ENCODE measurements at regions not wholly inside any gene's neighbourhood (a gene's known extent, or its start where the extent isn't known, plus 50 kb on each side); places are given as distances from the start of the nearest gene placed in this dataset.
"Not testable (repeated sequence)": the region's sequence is repeated elsewhere in the genome, so short reads cannot be mapped to it uniquely, and the experiment has no call there.

DNA sequence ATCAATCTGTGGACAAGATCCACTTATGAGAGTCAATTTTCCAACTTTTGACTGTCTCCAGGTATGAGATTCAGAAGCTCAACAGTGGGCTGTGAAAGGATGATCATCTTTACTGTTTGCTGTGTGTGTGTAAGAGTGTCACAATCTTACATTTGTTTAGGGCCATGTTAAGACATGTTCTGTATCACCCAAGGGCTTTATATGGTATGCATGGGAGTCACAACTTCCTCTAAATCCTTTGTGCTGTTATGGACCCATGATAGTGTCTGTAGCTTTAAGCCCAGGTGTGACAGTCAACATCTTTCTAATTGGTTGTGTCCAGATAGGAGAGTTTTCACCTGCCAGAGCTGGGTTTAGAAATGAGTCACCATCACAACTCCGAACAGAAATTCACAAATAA is 70.2 kb downstream of the ZNF726 start:
- WGBS, 2 experiments (ENCODE audit: insufficient coverage in 2 of 2), result no CpG with 5 or more reads among the region's 1 CpG
- H3K36me3 ChIP-seq (ENCODE audit: control insufficient read depth, insufficient read depth, low read length); H3K27ac ChIP-seq (ENCODE audit: low read depth, low read length, severe bottlenecking); H3K4me3 ChIP-seq (ENCODE audit: extremely low read depth, insufficient read depth, low read length, poor library complexity, severe bottlenecking); H3K4me1 ChIP-seq (ENCODE audit: control insufficient read depth, insufficient read depth, low read length, poor library complexity, severe bottlenecking): not testable (repeated sequence)
- peaks cover 10% of the 10 kb centered on the region for H3K9me3 ChIP-seq (ENCODE audit: control insufficient read depth, low read length)

- Histone ChIP-seq H3K4me3 (ENCODE audit: extremely low read depth, insufficient read depth, low read length, poor library complexity, severe bottlenecking) (no peak overlapping the region), H3K4me1 (ENCODE audit: control insufficient read depth, insufficient read depth, low read length, poor library complexity, severe bottlenecking) (no peaks in the 10 kb centered on the region), H3K36me3 (ENCODE audit: control insufficient read depth, insufficient read depth, low read length) (no peaks in the 10 kb centered on the region), H3K27ac (ENCODE audit: low read depth, low read length, severe bottlenecking) (no peak overlapping the region), H3K9me3 (ENCODE audit: control insufficient read depth, low read length) (peaks cover 11% of the 10 kb centered on the region)
- no CpG with 5 or more reads among the region's 1 CpG for WGBS, 2 experiments (ENCODE audit: insufficient coverage in 2 of 2)
Measured at GRCh38 chr19:23986623-23987022, 71.9 kb downstream of the ZNF726 start.

DNA sequence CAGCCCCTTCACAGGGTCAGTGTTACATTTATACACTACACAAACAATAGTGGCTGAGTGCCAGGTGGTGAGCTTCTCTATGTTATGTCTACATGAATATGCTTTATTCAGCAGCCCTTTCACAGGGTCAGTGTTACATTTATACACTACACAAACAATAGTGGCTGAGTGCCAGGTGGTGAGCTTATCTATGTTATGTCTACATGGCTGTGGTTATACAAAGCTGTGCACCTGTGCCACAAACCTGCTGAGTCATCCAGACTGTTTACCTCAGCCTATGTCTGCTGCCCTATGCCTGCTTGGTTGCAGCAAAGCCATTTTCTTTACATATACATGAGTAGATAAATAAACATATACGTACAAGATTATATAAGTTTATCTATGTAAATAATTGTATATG is 76.5 kb downstream of the ZNF726 start:
- Histone ChIP-seq H3K36me3 (ENCODE audit: control insufficient read depth, insufficient read depth, low read length) (no peaks in the 10 kb centered on the region), H3K9me3 (ENCODE audit: control insufficient read depth, low read length) (peaks cover 24% of the 10 kb centered on the region), H3K27ac (ENCODE audit: low read depth, low read length, severe bottlenecking) (no peak overlapping the region), H3K4me1 (ENCODE audit: control insufficient read depth, insufficient read depth, low read length, poor library complexity, severe bottlenecking) (no peaks in the 10 kb centered on the region), H3K4me3 (ENCODE audit: extremely low read depth, insufficient read depth, low read length, poor library complexity, severe bottlenecking) (no peak overlapping the region)
- no CpG with 5 or more reads among the region's 1 CpG for WGBS, 2 experiments (ENCODE audit: insufficient coverage in 2 of 2)

- no peak overlapping the region for H3K27ac ChIP-seq (ENCODE audit: low read depth, low read length, severe bottlenecking)
- 100% methylated on average over 2 of the region's 3 CpGs; no CpG with 5 or more reads in 1 of the 2 experiments for WGBS, 2 experiments (ENCODE audit: insufficient coverage in 2 of 2)
- no peaks in the 10 kb centered on the region for H3K36me3 ChIP-seq (ENCODE audit: control insufficient read depth, insufficient read depth, low read length)
- H3K4me1 ChIP-seq (ENCODE audit: control insufficient read depth, insufficient read depth, low read length, poor library complexity, severe bottlenecking), result no peaks in the 10 kb centered on the region
- no peak overlapping the region for H3K4me3 ChIP-seq (ENCODE audit: extremely low read depth, insufficient read depth, low read length, poor library complexity, severe bottlenecking)
- peaks cover 35% of the 10 kb centered on the region for H3K9me3 ChIP-seq (ENCODE audit: control insufficient read depth, low read length)
Measured at GRCh38 chr19:23992348-23992747, 77.7 kb downstream of the ZNF726 start.

DNA sequence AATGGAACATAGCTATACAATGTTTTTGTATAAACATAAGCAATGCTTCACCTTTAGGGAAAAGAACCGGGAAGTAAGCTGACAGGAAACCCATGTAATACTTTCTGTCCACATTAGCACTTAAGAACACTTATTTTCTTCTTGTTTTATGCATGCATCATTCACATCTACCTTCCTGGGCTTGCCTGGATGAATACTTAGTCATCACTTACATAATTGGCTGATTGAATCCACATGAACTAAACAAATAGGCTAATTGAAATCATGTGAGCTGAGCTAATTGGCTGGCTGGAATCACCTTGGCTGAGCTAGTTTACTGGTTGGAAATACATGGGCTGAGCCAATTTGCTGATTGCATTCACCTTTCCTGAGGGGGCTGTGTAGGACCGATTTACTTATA is 78.8 kb downstream of the ZNF726 start:
- no peak overlapping the region for H3K4me3 ChIP-seq (ENCODE audit: extremely low read depth, insufficient read depth, low read length, poor library complexity, severe bottlenecking)
- no peaks in the 10 kb centered on the region for H3K4me1 ChIP-seq (ENCODE audit: control insufficient read depth, insufficient read depth, low read length, poor library complexity, severe bottlenecking)
- 40 to 60% methylated on average over 1 of the region's 2 CpGs for WGBS, 2 experiments (ENCODE audit: insufficient coverage in 2 of 2)
- no peaks in the 10 kb centered on the region for H3K36me3 ChIP-seq (ENCODE audit: control insufficient read depth, insufficient read depth, low read length)
- no peak overlapping the region for H3K27ac ChIP-seq (ENCODE audit: low read depth, low read length, severe bottlenecking)
- H3K9me3 ChIP-seq (ENCODE audit: control insufficient read depth, low read length), result peaks cover 43% of the 10 kb centered on the region

DNA sequence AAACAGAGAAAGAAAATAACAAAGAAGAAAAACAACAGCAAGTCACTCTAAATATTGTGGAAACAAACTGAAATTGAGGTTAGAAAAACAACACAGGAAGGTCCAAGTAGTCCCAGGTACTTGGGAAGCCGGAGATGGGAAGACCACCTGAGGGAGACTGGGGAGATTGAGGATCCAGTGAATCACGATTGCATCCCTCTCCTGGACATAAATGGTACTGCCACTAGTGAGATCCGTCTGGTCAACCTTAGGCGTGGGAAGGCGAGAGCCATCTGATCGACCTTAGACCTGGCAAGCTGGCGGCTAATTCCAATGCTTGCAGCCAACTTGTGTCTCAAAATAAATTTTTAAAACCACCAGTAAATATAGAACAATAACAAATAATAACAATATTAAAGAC is 81.9 kb downstream of the ZNF726 start:
- WGBS, 2 experiments (ENCODE audit: insufficient coverage in 2 of 2), result 31 to 57% methylated on average over 3 to 6 of the region's 7 CpGs
- Histone ChIP-seq H3K27ac (ENCODE audit: low read depth, low read length, severe bottlenecking) (no peak overlapping the region), H3K4me3 (ENCODE audit: extremely low read depth, insufficient read depth, low read length, poor library complexity, severe bottlenecking) (no peak overlapping the region), H3K36me3 (ENCODE audit: control insufficient read depth, insufficient read depth, low read length) (no peaks in the 10 kb centered on the region), H3K9me3 (ENCODE audit: control insufficient read depth, low read length) (peaks cover 53% of the 10 kb centered on the region), H3K4me1 (ENCODE audit: control insufficient read depth, insufficient read depth, low read length, poor library complexity, severe bottlenecking) (no peaks in the 10 kb centered on the region)

GRCh38 chr19:23998568-23998967 is 83.9 kb downstream of the ZNF726 start:
- peaks cover 64% of the 10 kb centered on the region for H3K9me3 ChIP-seq (ENCODE audit: control insufficient read depth, low read length)
- H3K4me3 ChIP-seq (ENCODE audit: extremely low read depth, insufficient read depth, low read length, poor library complexity, severe bottlenecking), result no peak overlapping the region
- no peaks in the 10 kb centered on the region for H3K36me3 ChIP-seq (ENCODE audit: control insufficient read depth, insufficient read depth, low read length)
- no peak overlapping the region for H3K27ac ChIP-seq (ENCODE audit: low read depth, low read length, severe bottlenecking)
- 42 to 71% methylated on average over 2 of the region's 2 CpGs for WGBS, 2 experiments (ENCODE audit: insufficient coverage in 2 of 2)
- no peaks in the 10 kb centered on the region for H3K4me1 ChIP-seq (ENCODE audit: control insufficient read depth, insufficient read depth, low read length, poor library complexity, severe bottlenecking)

- 58 to 82% methylated on average over 7 to 8 of the region's 9 CpGs for WGBS, 2 experiments (ENCODE audit: insufficient coverage in 2 of 2)
- no peak overlapping the region for H3K27ac ChIP-seq (ENCODE audit: low read depth, low read length, severe bottlenecking)
- H3K36me3 ChIP-seq (ENCODE audit: control insufficient read depth, insufficient read depth, low read length), result no peaks in the 10 kb centered on the region
- no peaks in the 10 kb centered on the region for H3K4me1 ChIP-seq (ENCODE audit: control insufficient read depth, insufficient read depth, low read length, poor library complexity, severe bottlenecking)
- peaks cover 57% of the 10 kb centered on the region for H3K9me3 ChIP-seq (ENCODE audit: control insufficient read depth, low read length)
- no peak overlapping the region for H3K4me3 ChIP-seq (ENCODE audit: extremely low read depth, insufficient read depth, low read length, poor library complexity, severe bottlenecking)
Measured at GRCh38 chr19:23999821-24000610, 85.3 kb downstream of the ZNF726 start.

- Histone ChIP-seq H3K36me3 (ENCODE audit: control insufficient read depth, insufficient read depth, low read length) (no peaks in the 10 kb centered on the region), H3K4me1 (ENCODE audit: control insufficient read depth, insufficient read depth, low read length, poor library complexity, severe bottlenecking) (no peaks in the 10 kb centered on the region), H3K4me3 (ENCODE audit: extremely low read depth, insufficient read depth, low read length, poor library complexity, severe bottlenecking) (no peak overlapping the region), H3K27ac (ENCODE audit: low read depth, low read length, severe bottlenecking) (no peak overlapping the region), H3K9me3 (ENCODE audit: control insufficient read depth, low read length) (peaks cover 57% of the 10 kb centered on the region)
- 75 to 100% methylated on average over 2 of the region's 2 CpGs for WGBS, 2 experiments (ENCODE audit: insufficient coverage in 2 of 2)
Measured at GRCh38 chr19:24000656-24001055, 86.0 kb downstream of the ZNF726 start.

DNA sequence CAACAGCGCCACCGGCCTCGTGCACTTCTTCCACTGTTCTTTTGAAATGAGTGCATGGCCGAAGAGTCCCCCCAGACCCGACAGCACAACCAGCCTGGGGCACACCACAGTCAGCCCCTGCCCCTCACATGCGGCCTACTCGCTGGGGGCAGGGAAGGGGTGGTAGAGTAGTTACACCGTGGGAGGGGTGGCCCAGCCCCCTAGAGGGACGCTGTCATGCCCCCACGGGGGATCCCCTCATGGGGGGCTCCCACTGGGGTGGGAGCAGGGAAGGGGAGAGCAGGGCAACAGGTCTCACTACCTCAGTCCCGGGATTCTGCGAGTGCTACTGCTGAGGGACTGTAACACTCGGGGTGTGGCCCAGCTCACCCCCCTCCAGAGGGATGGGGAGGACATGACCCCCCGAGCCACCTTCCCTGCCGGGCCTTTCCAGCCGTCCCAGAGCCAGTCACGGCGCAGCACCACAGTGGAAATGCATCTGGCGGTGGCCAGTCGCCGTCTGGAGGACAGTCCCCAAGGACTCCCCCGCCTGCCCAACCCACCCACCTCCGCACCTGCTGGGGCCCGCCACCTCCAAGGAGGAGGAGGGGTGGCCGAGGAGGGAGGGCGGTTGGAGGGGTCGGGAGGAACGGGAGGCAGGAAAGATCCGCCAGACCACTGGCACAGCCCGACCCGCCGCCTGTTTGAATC is 84.6 kb upstream of the ZNF254 start:
- H3K27ac ChIP-seq (ENCODE audit: low read depth, low read length, severe bottlenecking), result no peak overlapping the region
- 75 to 79% methylated on average over 16 to 18 of the region's 32 CpGs for WGBS, 2 experiments (ENCODE audit: insufficient coverage in 2 of 2)
- peaks cover 45% of the 10 kb centered on the region for H3K9me3 ChIP-seq (ENCODE audit: control insufficient read depth, low read length)
- H3K36me3 ChIP-seq (ENCODE audit: control insufficient read depth, insufficient read depth, low read length), result no peaks in the 10 kb centered on the region
- H3K4me3 ChIP-seq (ENCODE audit: extremely low read depth, insufficient read depth, low read length, poor library complexity, severe bottlenecking), result no peak overlapping the region
- no peaks in the 10 kb centered on the region for H3K4me1 ChIP-seq (ENCODE audit: control insufficient read depth, insufficient read depth, low read length, poor library complexity, severe bottlenecking)

DNA sequence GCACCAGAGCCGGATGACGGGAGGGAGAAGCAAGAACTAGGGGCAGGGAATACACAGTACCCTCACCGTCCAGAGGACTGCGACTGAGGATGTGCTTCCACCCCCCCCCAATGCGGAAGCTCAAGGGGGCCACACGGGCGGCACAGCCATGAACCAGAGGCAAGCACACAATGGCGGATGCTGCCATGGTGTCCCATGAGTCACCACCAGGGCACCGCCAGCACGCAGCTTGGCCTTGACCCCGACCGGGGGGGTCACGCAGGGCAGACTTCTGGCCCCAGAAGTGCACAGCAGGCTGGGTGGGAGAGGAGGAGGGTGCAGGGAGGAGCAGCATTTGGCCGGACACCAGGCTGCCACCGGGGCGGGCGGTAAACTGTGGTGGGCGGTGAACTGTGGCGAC is 83.5 kb upstream of the ZNF254 start:
- H3K4me3 ChIP-seq (ENCODE audit: extremely low read depth, insufficient read depth, low read length, poor library complexity, severe bottlenecking), result no peak overlapping the region
- WGBS, 2 experiments (ENCODE audit: insufficient coverage in 2 of 2), result 85 to 88% methylated on average over 13 of the region's 19 CpGs
- no peaks in the 10 kb centered on the region for H3K36me3 ChIP-seq (ENCODE audit: control insufficient read depth, insufficient read depth, low read length)
- H3K4me1 ChIP-seq (ENCODE audit: control insufficient read depth, insufficient read depth, low read length, poor library complexity, severe bottlenecking), result no peaks in the 10 kb centered on the region
- H3K9me3 ChIP-seq (ENCODE audit: control insufficient read depth, low read length), result peaks cover 34% of the 10 kb centered on the region
- no peak overlapping the region for H3K27ac ChIP-seq (ENCODE audit: low read depth, low read length, severe bottlenecking)

Measured in mesodermal cell (in vitro differentiated cells).